C4-2B (cell line): ENCODE measurements at regions not wholly inside any gene's neighbourhood (a gene's known extent, or its start where the extent isn't known, plus 50 kb on each side); places are given as distances from the start of the nearest gene placed in this dataset.

Experiments
- ZFX ChIP-seq: fragments of 450-650 bp; IDR thresholded peaks from 2 replicates; pipeline ENCODE4 v1.6.1; 2017
- TF ChIP-seq, protein P1 (sequence below): fragments of 450-650 bp; conservative IDR thresholded peaks from 2 replicates; pipeline ENCODE4 v1.5.1; 2017; ENCODE audit warnings: mild to moderate bottlenecking

DNA sequence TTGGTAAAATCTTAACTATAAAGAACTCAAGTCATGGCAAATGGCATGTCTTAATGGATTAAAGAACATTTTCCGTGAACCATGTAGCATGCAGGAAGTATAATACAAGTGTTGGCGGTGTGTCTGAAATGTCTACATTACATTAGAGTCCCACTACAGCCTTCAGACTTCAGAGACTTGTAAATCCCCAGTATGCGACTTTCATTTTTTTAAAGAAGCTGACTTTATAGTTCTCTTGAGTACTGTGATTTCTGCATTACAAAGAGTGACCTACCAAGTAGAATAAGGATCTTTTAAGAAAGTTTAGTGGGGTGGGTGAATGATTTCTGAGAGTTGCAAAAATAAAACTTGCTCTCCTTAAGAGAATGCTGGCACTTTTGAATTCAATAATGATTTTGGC, 140.7 kb upstream of the FN1 start:
- TF ChIP-seq, protein P1, sequence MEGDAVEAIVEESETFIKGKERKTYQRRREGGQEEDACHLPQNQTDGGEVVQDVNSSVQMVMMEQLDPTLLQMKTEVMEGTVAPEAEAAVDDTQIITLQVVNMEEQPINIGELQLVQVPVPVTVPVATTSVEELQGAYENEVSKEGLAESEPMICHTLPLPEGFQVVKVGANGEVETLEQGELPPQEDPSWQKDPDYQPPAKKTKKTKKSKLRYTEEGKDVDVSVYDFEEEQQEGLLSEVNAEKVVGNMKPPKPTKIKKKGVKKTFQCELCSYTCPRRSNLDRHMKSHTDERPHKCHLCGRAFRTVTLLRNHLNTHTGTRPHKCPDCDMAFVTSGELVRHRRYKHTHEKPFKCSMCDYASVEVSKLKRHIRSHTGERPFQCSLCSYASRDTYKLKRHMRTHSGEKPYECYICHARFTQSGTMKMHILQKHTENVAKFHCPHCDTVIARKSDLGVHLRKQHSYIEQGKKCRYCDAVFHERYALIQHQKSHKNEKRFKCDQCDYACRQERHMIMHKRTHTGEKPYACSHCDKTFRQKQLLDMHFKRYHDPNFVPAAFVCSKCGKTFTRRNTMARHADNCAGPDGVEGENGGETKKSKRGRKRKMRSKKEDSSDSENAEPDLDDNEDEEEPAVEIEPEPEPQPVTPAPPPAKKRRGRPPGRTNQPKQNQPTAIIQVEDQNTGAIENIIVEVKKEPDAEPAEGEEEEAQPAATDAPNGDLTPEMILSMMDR, result no peak
- TF ChIP-seq ZFX, result no peak
